Medulla oblongata (tissue), 1 donor: ENCODE measurements at regions not wholly inside any gene's neighbourhood (a gene's known extent, or its start where the extent isn't known, plus 50 kb on each side); places are given as distances from the start of the nearest gene placed in this dataset.

ENCODE experiments used
- DNase-seq: peaks from one replicate; pipeline ENCODE4 v3.0.0-alpha.2; 2015; ENCODE audit errors: extremely low spot score

GRCh38 chr6:168134560-168135201, 55.7 kb upstream of the FRMD1 start:
- no peak for DNase-seq

GRCh38 chr6:168133687-168134559, 54.9 kb upstream of the FRMD1 start:
- no peak for DNase-seq

GRCh38 chr6:168133168-168133561, 54.2 kb upstream of the FRMD1 start:
- DNase-seq: no peak

GRCh38 chr6:168132531-168133167, 53.6 kb upstream of the FRMD1 start:
- peak; percentile 91 for DNase-seq

GRCh38 chr6:168131464-168132415, 52.7 kb upstream of the FRMD1 start:
- no peak for DNase-seq

GRCh38 chr6:168130697-168131371, 51.8 kb upstream of the FRMD1 start:
- DNase-seq: no peak

- DNase-seq: no peak
Observed at GRCh38 chr6:168130168-168130696, 51.2 kb upstream of the FRMD1 start.

GRCh38 chr6:168129292-168130167, 50.5 kb upstream of the FRMD1 start:
- no peak for DNase-seq

- DNase-seq: no peak
Observed at GRCh38 chr6:168128631-168129291, 49.7 kb upstream of the FRMD1 start.
